SK-N-MC (cell line): ENCODE measurements at regions not wholly inside any gene's neighbourhood (a gene's known extent, or its start where the extent isn't known, plus 50 kb on each side); places are given as distances from the start of the nearest gene placed in this dataset.

ENCODE experiments used
- EZH2 ChIP-seq: fragments of 200-600 bp; sonication (generic); IDR thresholded peaks from one replicate; pipeline ENCODE4 v1.6.1; 2017; ENCODE audit warnings: antibody characterized with exemption
- FOXP2 ChIP-seq: optimal IDR thresholded peaks from 2 replicates; pipeline ENCODE3; 2011; ENCODE audit warnings: mild to moderate bottlenecking, moderate library complexity; ENCODE audit not compliant: insufficient read depth; ENCODE audit errors: extremely low read length, control extremely low read depth
- POLR2AphosphoS5 ChIP-seq: IDR thresholded peaks from 2 replicates; pipeline ENCODE4 v1.6.1; 2012; ENCODE audit warnings: mild to moderate bottlenecking, low read depth, low read length, borderline replicate concordance

- TF ChIP-seq EZH2, result no peak
- no peak for TF ChIP-seq POLR2AphosphoS5
- TF ChIP-seq FOXP2, result no peak
Measured at GRCh38 chr17:77862890-77863813, 95.4 kb upstream of the TNRC6C start.
